ENCODE measurements at regions not wholly inside any gene's neighbourhood (a gene's known extent, or its start where the extent isn't known, plus 50 kb on each side); places are given as distances from the start of the nearest gene placed in this dataset.

DNA sequence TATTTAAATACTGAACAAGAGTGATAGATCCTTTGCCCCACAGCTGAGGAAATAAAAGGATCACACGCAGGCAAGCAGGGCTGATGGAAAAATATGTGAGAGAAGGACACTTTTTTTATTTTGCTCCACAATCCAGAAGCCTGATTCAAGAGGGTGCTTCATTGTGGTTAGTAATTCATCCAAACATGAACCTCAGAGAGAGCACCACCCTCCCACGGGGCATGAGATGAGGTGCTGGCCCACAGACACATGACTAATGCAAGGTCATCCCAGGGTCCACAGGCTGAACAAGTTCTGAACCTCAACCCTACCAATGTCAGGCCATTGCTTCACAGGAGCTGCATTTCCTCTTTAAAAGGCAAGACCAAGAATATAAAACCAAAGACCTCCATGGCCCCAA lies 239.6 kb downstream of the MREG start (continued):
- no peak for TF ChIP-seq MAF1 (CRISPR knock-in tag; IDR thresholded peaks at IDR 0.05; ENCODE audit: borderline replicate concordance)
- no peak for TF ChIP-seq ELF1 (CRISPR knock-in tag; IDR thresholded peaks at IDR 0.05)
- no peak for TF ChIP-seq IKZF4 (CRISPR knock-in tag; IDR thresholded peaks at IDR 0.05; ENCODE audit: borderline replicate concordance, low read depth, not compliant biosample characterization)
- no peak for TF ChIP-seq TRIM24 (CRISPR knock-in tag; IDR thresholded peaks at IDR 0.05)
- no peak for TF ChIP-seq CHD2 (IDR thresholded peaks at IDR 0.05; ENCODE audit: low read depth, low read length)
- no peak for TF ChIP-seq HMGXB3 (CRISPR knock-in tag; IDR thresholded peaks at IDR 0.05; ENCODE audit: borderline replicate concordance)
- TF ChIP-seq, protein P1, sequence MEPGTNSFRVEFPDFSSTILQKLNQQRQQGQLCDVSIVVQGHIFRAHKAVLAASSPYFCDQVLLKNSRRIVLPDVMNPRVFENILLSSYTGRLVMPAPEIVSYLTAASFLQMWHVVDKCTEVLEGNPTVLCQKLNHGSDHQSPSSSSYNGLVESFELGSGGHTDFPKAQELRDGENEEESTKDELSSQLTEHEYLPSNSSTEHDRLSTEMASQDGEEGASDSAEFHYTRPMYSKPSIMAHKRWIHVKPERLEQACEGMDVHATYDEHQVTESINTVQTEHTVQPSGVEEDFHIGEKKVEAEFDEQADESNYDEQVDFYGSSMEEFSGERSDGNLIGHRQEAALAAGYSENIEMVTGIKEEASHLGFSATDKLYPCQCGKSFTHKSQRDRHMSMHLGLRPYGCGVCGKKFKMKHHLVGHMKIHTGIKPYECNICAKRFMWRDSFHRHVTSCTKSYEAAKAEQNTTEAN (CRISPR knock-in tag; conservative IDR thresholded peaks at IDR 0.05) = no peak
- TF ChIP-seq NAIF1 (CRISPR knock-in tag; IDR thresholded peaks at IDR 0.05; ENCODE audit: borderline replicate concordance) = no peak
- no peak for TF ChIP-seq SALL2 (CRISPR knock-in tag; IDR thresholded peaks at IDR 0.05)
- TF ChIP-seq, protein P2, sequence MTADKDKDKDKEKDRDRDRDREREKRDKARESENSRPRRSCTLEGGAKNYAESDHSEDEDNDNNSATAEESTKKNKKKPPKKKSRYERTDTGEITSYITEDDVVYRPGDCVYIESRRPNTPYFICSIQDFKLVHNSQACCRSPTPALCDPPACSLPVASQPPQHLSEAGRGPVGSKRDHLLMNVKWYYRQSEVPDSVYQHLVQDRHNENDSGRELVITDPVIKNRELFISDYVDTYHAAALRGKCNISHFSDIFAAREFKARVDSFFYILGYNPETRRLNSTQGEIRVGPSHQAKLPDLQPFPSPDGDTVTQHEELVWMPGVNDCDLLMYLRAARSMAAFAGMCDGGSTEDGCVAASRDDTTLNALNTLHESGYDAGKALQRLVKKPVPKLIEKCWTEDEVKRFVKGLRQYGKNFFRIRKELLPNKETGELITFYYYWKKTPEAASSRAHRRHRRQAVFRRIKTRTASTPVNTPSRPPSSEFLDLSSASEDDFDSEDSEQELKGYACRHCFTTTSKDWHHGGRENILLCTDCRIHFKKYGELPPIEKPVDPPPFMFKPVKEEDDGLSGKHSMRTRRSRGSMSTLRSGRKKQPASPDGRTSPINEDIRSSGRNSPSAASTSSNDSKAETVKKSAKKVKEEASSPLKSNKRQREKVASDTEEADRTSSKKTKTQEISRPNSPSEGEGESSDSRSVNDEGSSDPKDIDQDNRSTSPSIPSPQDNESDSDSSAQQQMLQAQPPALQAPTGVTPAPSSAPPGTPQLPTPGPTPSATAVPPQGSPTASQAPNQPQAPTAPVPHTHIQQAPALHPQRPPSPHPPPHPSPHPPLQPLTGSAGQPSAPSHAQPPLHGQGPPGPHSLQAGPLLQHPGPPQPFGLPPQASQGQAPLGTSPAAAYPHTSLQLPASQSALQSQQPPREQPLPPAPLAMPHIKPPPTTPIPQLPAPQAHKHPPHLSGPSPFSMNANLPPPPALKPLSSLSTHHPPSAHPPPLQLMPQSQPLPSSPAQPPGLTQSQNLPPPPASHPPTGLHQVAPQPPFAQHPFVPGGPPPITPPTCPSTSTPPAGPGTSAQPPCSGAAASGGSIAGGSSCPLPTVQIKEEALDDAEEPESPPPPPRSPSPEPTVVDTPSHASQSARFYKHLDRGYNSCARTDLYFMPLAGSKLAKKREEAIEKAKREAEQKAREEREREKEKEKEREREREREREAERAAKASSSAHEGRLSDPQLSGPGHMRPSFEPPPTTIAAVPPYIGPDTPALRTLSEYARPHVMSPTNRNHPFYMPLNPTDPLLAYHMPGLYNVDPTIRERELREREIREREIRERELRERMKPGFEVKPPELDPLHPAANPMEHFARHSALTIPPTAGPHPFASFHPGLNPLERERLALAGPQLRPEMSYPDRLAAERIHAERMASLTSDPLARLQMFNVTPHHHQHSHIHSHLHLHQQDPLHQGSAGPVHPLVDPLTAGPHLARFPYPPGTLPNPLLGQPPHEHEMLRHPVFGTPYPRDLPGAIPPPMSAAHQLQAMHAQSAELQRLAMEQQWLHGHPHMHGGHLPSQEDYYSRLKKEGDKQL (CRISPR knock-in tag; IDR thresholded peaks at IDR 0.05; ENCODE audit: low read depth) = no peak
- TF ChIP-seq ZNF510 (CRISPR knock-in tag; IDR thresholded peaks at IDR 0.05; ENCODE audit: low read depth) = no peak
- TF ChIP-seq ZNF710 (CRISPR knock-in tag; IDR thresholded peaks at IDR 0.05; ENCODE audit: borderline replicate concordance) = no peak
- TF ChIP-seq KDM4B (CRISPR knock-in tag; IDR thresholded peaks at IDR 0.05) = no peak
- TF ChIP-seq, protein P3, sequence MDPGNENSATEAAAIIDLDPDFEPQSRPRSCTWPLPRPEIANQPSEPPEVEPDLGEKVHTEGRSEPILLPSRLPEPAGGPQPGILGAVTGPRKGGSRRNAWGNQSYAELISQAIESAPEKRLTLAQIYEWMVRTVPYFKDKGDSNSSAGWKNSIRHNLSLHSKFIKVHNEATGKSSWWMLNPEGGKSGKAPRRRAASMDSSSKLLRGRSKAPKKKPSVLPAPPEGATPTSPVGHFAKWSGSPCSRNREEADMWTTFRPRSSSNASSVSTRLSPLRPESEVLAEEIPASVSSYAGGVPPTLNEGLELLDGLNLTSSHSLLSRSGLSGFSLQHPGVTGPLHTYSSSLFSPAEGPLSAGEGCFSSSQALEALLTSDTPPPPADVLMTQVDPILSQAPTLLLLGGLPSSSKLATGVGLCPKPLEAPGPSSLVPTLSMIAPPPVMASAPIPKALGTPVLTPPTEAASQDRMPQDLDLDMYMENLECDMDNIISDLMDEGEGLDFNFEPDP (CRISPR knock-in tag; conservative IDR thresholded peaks at IDR 0.05) = no peak
- TF ChIP-seq MIXL1 (CRISPR knock-in tag; IDR thresholded peaks at IDR 0.05) = no peak
- TF ChIP-seq RBFOX2 (IDR thresholded peaks at IDR 0.05; ENCODE audit: low read depth, low read length) = no peak

All from HepG2 (cell line).